ENCODE measurements at regions not wholly inside any gene's neighbourhood (a gene's known extent, or its start where the extent isn't known, plus 50 kb on each side); places are given as distances from the start of the nearest gene placed in this dataset.

DNA sequence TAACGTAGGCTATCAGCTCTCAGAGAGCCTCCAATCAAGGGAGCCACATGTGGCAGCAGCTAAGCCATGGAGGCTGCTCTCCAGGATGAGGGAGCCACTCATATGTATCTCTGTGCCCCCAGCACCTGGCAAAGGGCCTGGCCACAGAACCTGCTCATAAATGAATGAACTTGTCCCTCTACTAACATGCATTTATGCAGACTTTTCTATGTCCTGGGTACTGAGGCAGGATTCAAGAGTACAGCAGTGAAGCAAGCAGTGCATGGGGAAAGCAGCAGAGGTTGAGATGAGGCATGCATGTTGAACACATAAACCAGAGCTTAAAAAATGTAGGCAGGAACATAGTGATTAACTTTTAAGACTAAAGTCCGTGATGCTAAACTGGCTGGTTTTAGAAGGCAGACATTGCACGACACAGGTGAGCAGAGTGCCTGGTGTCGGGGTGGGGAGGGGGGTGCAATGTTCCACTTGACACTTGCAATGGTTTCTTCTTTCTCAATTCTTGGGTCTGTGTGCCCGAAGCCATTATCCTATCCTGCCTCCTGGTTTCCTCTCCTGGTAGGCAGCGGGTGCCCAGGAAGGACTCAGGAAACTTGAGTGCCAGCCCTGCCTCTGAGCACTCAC lies 142.8 kb upstream of the ALDH1B1 start:
- 79 to 91% (median 82%) methylated on average over 6 of the region's 6 CpGs for WGBS, 5 donors
- TF ChIP-seq POLR2AphosphoS5 (IDR thresholded peaks at IDR 0.05), result no peak
- TF ChIP-seq, protein P1, sequence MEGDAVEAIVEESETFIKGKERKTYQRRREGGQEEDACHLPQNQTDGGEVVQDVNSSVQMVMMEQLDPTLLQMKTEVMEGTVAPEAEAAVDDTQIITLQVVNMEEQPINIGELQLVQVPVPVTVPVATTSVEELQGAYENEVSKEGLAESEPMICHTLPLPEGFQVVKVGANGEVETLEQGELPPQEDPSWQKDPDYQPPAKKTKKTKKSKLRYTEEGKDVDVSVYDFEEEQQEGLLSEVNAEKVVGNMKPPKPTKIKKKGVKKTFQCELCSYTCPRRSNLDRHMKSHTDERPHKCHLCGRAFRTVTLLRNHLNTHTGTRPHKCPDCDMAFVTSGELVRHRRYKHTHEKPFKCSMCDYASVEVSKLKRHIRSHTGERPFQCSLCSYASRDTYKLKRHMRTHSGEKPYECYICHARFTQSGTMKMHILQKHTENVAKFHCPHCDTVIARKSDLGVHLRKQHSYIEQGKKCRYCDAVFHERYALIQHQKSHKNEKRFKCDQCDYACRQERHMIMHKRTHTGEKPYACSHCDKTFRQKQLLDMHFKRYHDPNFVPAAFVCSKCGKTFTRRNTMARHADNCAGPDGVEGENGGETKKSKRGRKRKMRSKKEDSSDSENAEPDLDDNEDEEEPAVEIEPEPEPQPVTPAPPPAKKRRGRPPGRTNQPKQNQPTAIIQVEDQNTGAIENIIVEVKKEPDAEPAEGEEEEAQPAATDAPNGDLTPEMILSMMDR (IDR thresholded peaks at IDR 0.05 in 8 of 11, conservative IDR thresholded peaks at IDR 0.05 in 3 of 11), result no peak
- TF ChIP-seq POLR2A (IDR thresholded peaks at IDR 0.05), result no peak
- H3K4me1 ChIP-seq, result no peaks in the 10 kb centered on the region
- no peaks in the 10 kb centered on the region for H3K9me3 ChIP-seq
- H3K36me3 ChIP-seq, result no peaks in the 10 kb centered on the region
- no peak overlapping the region for H3K27ac ChIP-seq
- DNase-seq, result no peak
- intact Hi-C loops (cut with DNase I; ENCODE audit: low total_unique reads), result no loop called here
- H3K27me3 ChIP-seq (replicated peaks in 1 of 7), result no peaks in the 10 kb centered on the region
- no peak overlapping the region for H3K4me3 ChIP-seq

DNA sequence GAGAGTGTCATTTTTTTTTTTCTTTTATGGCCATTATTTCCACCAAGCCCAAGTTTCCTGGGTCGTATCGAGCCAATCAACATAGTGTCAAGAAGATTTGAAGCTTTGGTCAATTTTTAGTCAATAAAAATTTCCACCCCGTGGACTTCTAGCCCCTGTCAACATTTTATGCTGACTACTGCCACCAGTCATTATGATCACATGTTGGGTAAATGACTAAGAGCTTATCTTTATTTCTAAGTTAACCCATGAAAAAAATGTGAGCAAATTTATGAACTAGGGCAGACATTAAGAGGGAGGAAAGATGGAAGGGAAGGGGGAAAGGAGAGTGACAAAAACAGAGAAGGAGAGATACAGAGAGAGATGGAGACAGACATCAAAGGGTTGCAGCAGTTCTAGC lies 143.5 kb upstream of the ALDH1B1 start:
- Histone ChIP-seq H3K27ac (no peak overlapping the region), H3K36me3 (no peaks in the 10 kb centered on the region), H3K9me3 (no peaks in the 10 kb centered on the region), H3K27me3 (replicated peaks in 1 of 7) (no peaks in the 10 kb centered on the region), H3K4me1 (no peaks in the 10 kb centered on the region), H3K4me3 (no peak overlapping the region)
- WGBS, 5 donors, result 74 to 90% (median 85%) methylated on average over 3 of the region's 3 CpGs
- DNase-seq, result no peak
- intact Hi-C loops (cut with DNase I; ENCODE audit: low total_unique reads), result no loop called here
- no peak for TF ChIP-seq POLR2A (IDR thresholded peaks at IDR 0.05)
- TF ChIP-seq, protein P1 (IDR thresholded peaks at IDR 0.05 in 8 of 11, conservative IDR thresholded peaks at IDR 0.05 in 3 of 11), result no peak

DNA sequence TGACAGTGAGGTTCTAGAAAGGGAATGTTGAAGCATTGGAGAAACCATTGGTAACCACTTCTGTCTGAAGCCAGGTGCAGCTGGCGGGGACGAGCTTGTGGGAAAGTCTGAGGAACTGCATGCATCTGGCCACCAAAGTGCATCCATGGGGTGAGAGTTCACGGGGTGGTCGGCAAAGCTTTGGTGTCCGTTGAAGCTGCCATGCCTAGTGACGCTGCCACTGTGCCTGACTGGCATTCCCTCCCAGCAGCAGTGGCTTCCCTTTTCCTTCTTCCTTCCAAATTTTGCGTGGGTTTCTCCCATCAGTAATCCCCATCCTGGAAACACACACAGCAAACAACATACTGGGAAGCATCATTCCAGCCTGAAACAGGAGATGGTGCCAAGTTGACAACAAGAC lies 145.7 kb upstream of the ALDH1B1 start:
- no peaks in the 10 kb centered on the region for H3K4me1 ChIP-seq
- no peaks in the 10 kb centered on the region for H3K9me3 ChIP-seq
- H3K36me3 ChIP-seq, result no peaks in the 10 kb centered on the region
- intact Hi-C loops (cut with DNase I; ENCODE audit: low total_unique reads), result no loop called here
- H3K27ac ChIP-seq, result no peak overlapping the region
- TF ChIP-seq POLR2AphosphoS5 (IDR thresholded peaks at IDR 0.05) (no peak), POLR2A (IDR thresholded peaks at IDR 0.05) (no peak)
- TF ChIP-seq, protein P1 (IDR thresholded peaks at IDR 0.05 in 8 of 11, conservative IDR thresholded peaks at IDR 0.05 in 3 of 11), result no peak
- 78 to 94% (median 92%) methylated on average over 7 of the region's 7 CpGs for WGBS, 5 donors
- H3K27me3 ChIP-seq (replicated peaks in 1 of 7), result no peaks in the 10 kb centered on the region
- no peak overlapping the region for H3K4me3 ChIP-seq
- no peak for DNase-seq

DNA sequence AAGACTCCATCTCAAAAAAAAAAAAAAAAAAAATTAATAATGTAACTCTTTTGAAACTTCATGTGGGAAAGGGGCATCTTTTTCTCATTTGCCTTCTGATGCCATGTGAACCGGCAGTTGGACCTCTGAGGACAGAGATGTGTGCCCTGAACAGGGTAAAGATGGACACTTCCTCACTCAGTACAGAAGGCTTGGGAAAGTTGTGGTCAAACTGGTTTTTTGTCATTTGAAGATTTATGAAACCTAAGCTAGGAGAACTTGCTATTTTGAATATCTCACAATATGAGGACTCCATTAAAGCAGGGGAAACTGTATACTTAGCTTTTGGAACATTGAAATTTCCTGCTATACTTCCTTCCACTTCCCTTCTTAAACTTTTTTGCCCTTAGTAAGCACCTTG lies 147.5 kb upstream of the ALDH1B1 start:
- Histone ChIP-seq H3K4me3 (no peak overlapping the region), H3K36me3 (no peaks in the 10 kb centered on the region), H3K4me1 (no peaks in the 10 kb centered on the region), H3K9me3 (no peaks in the 10 kb centered on the region), H3K27ac (no peak overlapping the region), H3K27me3 (replicated peaks in 1 of 7) (no peaks in the 10 kb centered on the region)
- WGBS, 5 donors, result 75 to 84% (median 82%) methylated on average over 1 of the region's 1 CpG
- TF ChIP-seq POLR2AphosphoS5 (IDR thresholded peaks at IDR 0.05) (no peak), POLR2A (IDR thresholded peaks at IDR 0.05) (no peak)
- TF ChIP-seq, protein P1 (IDR thresholded peaks at IDR 0.05 in 8 of 11, conservative IDR thresholded peaks at IDR 0.05 in 3 of 11), result no peak
- intact Hi-C loops (cut with DNase I; ENCODE audit: low total_unique reads), result no loop called here
- DNase-seq, result no peak

Data from spleen (tissue), 11 donors.